Activated CD8-positive, alpha-beta memory T cell treated with anti-CD3 and anti-CD28 coated beads, Interleukin-2, amount 50 U/mL, for 24 hours (primary cell): ENCODE measurements at regions not wholly inside any gene's neighbourhood (a gene's known extent, or its start where the extent isn't known, plus 50 kb on each side); places are given as distances from the start of the nearest gene placed in this dataset.

ENCODE experiments used
- DNase-seq: peaks from one replicate; pipeline ENCODE4 v3.0.0-alpha.2; 2020; ENCODE audit errors: extremely low read depth

- DNase-seq: no peak
These were observed 144.9 kb upstream of the ADARB2 start for GRCh38 chr10:1882180-1882579.

GRCh38 chr10:1881636-1882035, 144.3 kb upstream of the ADARB2 start:
- no peak for DNase-seq

GRCh38 chr10:1874533-1874932, 137.2 kb upstream of the ADARB2 start:
- no peak for DNase-seq

- no peak for DNase-seq
These were observed 136.5 kb upstream of the ADARB2 start for GRCh38 chr10:1873661-1874315.

GRCh38 chr10:1872151-1872726, 134.9 kb upstream of the ADARB2 start:
- DNase-seq: no peak

- no peak for DNase-seq
These were observed 133.2 kb upstream of the ADARB2 start for GRCh38 chr10:1870491-1870890.

GRCh38 chr10:1869861-1870260, 132.5 kb upstream of the ADARB2 start:
- no peak for DNase-seq

GRCh38 chr10:1860351-1860750, 123.0 kb upstream of the ADARB2 start:
- no peak for DNase-seq

- DNase-seq: no peak
These were observed 121.2 kb upstream of the ADARB2 start for GRCh38 chr10:1858547-1858946.

- no peak for DNase-seq
These were observed 120.7 kb upstream of the ADARB2 start for GRCh38 chr10:1858048-1858447.

- no peak for DNase-seq
These were observed 118.6 kb upstream of the ADARB2 start for GRCh38 chr10:1855911-1856310.

- DNase-seq: no peak
These were observed 116.9 kb upstream of the ADARB2 start for GRCh38 chr10:1854271-1854670.

- DNase-seq: no peak
These were observed 116.5 kb upstream of the ADARB2 start for GRCh38 chr10:1853801-1854200.

GRCh38 chr10:1852841-1853240, 115.5 kb upstream of the ADARB2 start:
- no peak for DNase-seq

GRCh38 chr10:1851762-1852161, 114.4 kb upstream of the ADARB2 start:
- no peak for DNase-seq

- DNase-seq: no peak
These were observed 113.7 kb upstream of the ADARB2 start for GRCh38 chr10:1850971-1851527.

- no peak for DNase-seq
These were observed 110.0 kb upstream of the ADARB2 start for GRCh38 chr10:1847361-1847760.

GRCh38 chr10:1846032-1846431, 108.7 kb upstream of the ADARB2 start:
- DNase-seq: no peak

- DNase-seq: no peak
These were observed 104.4 kb upstream of the ADARB2 start for GRCh38 chr10:1841759-1842158.

GRCh38 chr10:1829712-1830111, 92.4 kb upstream of the ADARB2 start:
- DNase-seq: no peak

- DNase-seq: no peak
These were observed 87.6 kb upstream of the ADARB2 start for GRCh38 chr10:1824928-1825327.

GRCh38 chr10:1814556-1814955, 77.2 kb upstream of the ADARB2 start:
- DNase-seq: no peak

GRCh38 chr10:1809139-1809741, 71.9 kb upstream of the ADARB2 start:
- no peak for DNase-seq
